WTC11 (cell line): ENCODE measurements at regions not wholly inside any gene's neighbourhood (a gene's known extent, or its start where the extent isn't known, plus 50 kb on each side); places are given as distances from the start of the nearest gene placed in this dataset.

Source experiments
- ATAC-seq: fragments of 200-7000 bp; cut with Tn5 transposase; 2 replicates; pipeline ENCODE4 v1.10.0; 2021; ENCODE audit warnings: mild to moderate bottlenecking, moderate library complexity
- CTCF ChIA-PET: fragments of 300-600 bp; sonication (Branson Sonifier 250); formaldehyde crosslinking; loops from one replicate; lab custom pipeline; 2021; ENCODE audit warnings: antibody characterized with exemption; lab: Charles Lee
- POLR2A ChIA-PET: fragments of 350-600 bp; sonication (Branson Sonifier 250); formaldehyde crosslinking; loops from one replicate; lab custom pipeline; 2021; ENCODE audit warnings: antibody characterized with exemption; lab: Charles Lee
- DNase-seq: peaks from one replicate; pipeline ENCODE4 v3.0.0; 2021; ENCODE audit warnings: low spot score
- H3K27ac Mint-ChIP-seq: 2 replicates; pipeline ENCODE4 v1.8.0; 2021; ENCODE audit warnings: mixed read lengths
- H3K27me3 Mint-ChIP-seq: 2 replicates; pipeline ENCODE4 v1.8.0; 2021; ENCODE audit warnings: low read depth, mild to moderate bottlenecking, moderate library complexity, mixed read lengths
- H3K36me3 Mint-ChIP-seq: 2 replicates; pipeline ENCODE4 v1.8.0; 2021; ENCODE audit warnings: mixed read lengths
- H3K4me1 Mint-ChIP-seq: 2 replicates; pipeline ENCODE4 v1.8.0; 2022; ENCODE audit warnings: mixed read lengths
- H3K4me3 Mint-ChIP-seq: 2 replicates; pipeline ENCODE4 v1.8.0; 2021; ENCODE audit warnings: mild to moderate bottlenecking, moderate library complexity, mixed read lengths
- H3K9me3 Mint-ChIP-seq: 2 replicates; pipeline ENCODE4 v1.8.0; 2021; ENCODE audit warnings: mixed read lengths
- CBFB ChIP-seq: sonication (generic); formaldehyde crosslinking; IDR thresholded peaks from 2 replicates; pipeline ENCODE4 v1.8.1; 2022; ENCODE audit warnings: mild to moderate bottlenecking, low read depth, missing genetic modification reagents
- CREM ChIP-seq: sonication (generic); formaldehyde crosslinking; IDR thresholded peaks from 2 replicates; pipeline ENCODE4 v1.8.1; 2022; ENCODE audit warnings: mild to moderate bottlenecking, missing genetic modification reagents, moderate library complexity
- NFE2L1 ChIP-seq: sonication (generic); formaldehyde crosslinking; IDR thresholded peaks from 2 replicates; pipeline ENCODE4 v1.8.1; 2023; ENCODE audit warnings: missing genetic modification reagents
- SOX15 ChIP-seq: fragments of 250-450 bp; sonication (Bioruptor Pico); IDR thresholded peaks from 2 replicates; pipeline ENCODE4 v1.9.0; 2021; ENCODE audit warnings: mild to moderate bottlenecking
- ZNF219 ChIP-seq: sonication (generic); formaldehyde crosslinking; IDR thresholded peaks from 2 replicates; pipeline ENCODE4 v1.8.0; 2023; ENCODE audit warnings: missing genetic modification reagents, mild to moderate bottlenecking, borderline replicate concordance
- ZNF423 ChIP-seq: fragments of 250-450 bp; sonication (Bioruptor Pico); IDR thresholded peaks from 2 replicates; pipeline ENCODE4 v2.1.2; 2022; ENCODE audit warnings: mild to moderate bottlenecking, moderate library complexity
- TF ChIP-seq, protein P1 (sequence below): sonication (generic); formaldehyde crosslinking; IDR thresholded peaks from 2 replicates; pipeline ENCODE4 v1.8.0; 2022; ENCODE audit warnings: missing genetic modification reagents
- TF ChIP-seq, protein P2 (sequence below): sonication (generic); formaldehyde crosslinking; IDR thresholded peaks from 2 replicates; pipeline ENCODE4 v1.8.0; 2023; ENCODE audit warnings: missing genetic modification reagents
- TF ChIP-seq, protein P3 (sequence below): sonication (generic); formaldehyde crosslinking; IDR thresholded peaks from 2 replicates; pipeline ENCODE4 v1.8.1; 2022; ENCODE audit warnings: low read depth, missing genetic modification reagents, borderline replicate concordance
- TF ChIP-seq, protein P4 (sequence below): sonication (generic); formaldehyde crosslinking; IDR thresholded peaks from 2 replicates; pipeline ENCODE4 v1.8.1; 2022; ENCODE audit warnings: low read depth, mild to moderate bottlenecking, moderate library complexity, missing genetic modification reagents, borderline replicate concordance
- TF ChIP-seq, protein P5 (sequence below): sonication (generic); formaldehyde crosslinking; IDR thresholded peaks from 2 replicates; pipeline ENCODE4 v1.8.1; 2023; ENCODE audit warnings: mild to moderate bottlenecking, missing genetic modification reagents
- TF ChIP-seq, protein P6 (sequence below): sonication (generic); formaldehyde crosslinking; IDR thresholded peaks from 2 replicates; pipeline ENCODE4 v1.8.1; 2023; ENCODE audit warnings: mild to moderate bottlenecking, missing genetic modification reagents
- TF ChIP-seq, protein P7 (sequence below): sonication (generic); formaldehyde crosslinking; IDR thresholded peaks from 2 replicates; pipeline ENCODE4 v1.8.1; 2022; ENCODE audit warnings: missing genetic modification reagents, borderline replicate concordance
- TF ChIP-seq, protein P8 (sequence below): sonication (generic); formaldehyde crosslinking; IDR thresholded peaks from 2 replicates; pipeline ENCODE4 v1.8.0; 2022; ENCODE audit warnings: mild to moderate bottlenecking, missing genetic modification reagents

DNA sequence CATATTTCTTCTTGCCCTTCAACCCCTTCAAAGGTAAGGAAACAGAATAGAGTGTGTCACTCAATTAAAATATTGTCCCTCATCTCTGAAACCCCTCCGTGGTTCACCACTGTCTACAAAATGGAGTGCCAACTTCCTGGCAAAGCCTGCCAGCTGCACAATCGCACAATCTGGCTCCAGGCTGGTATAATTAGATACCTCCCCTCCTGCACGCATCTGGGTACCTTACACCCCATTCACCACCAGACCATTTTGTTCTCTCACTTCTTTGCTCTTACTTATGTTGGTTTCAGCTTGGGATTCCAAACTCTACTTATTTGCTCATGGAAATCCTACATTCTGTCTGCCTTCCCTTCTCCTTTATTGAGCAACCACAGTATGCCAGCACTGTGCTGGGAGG, 314.9 kb downstream of the NUAK1 start:
- no peaks in the 10 kb centered on the region for H3K27me3 Mint-ChIP-seq
- H3K4me1 Mint-ChIP-seq = peaks cover 17% of the 10 kb centered on the region
- no peak overlapping the region for H3K4me3 Mint-ChIP-seq
- TF ChIP-seq ZNF423 (CRISPR knock-in tag) = no peak
- TF ChIP-seq CBFB (CRISPR knock-in tag) = no peak
- TF ChIP-seq, protein P1, sequence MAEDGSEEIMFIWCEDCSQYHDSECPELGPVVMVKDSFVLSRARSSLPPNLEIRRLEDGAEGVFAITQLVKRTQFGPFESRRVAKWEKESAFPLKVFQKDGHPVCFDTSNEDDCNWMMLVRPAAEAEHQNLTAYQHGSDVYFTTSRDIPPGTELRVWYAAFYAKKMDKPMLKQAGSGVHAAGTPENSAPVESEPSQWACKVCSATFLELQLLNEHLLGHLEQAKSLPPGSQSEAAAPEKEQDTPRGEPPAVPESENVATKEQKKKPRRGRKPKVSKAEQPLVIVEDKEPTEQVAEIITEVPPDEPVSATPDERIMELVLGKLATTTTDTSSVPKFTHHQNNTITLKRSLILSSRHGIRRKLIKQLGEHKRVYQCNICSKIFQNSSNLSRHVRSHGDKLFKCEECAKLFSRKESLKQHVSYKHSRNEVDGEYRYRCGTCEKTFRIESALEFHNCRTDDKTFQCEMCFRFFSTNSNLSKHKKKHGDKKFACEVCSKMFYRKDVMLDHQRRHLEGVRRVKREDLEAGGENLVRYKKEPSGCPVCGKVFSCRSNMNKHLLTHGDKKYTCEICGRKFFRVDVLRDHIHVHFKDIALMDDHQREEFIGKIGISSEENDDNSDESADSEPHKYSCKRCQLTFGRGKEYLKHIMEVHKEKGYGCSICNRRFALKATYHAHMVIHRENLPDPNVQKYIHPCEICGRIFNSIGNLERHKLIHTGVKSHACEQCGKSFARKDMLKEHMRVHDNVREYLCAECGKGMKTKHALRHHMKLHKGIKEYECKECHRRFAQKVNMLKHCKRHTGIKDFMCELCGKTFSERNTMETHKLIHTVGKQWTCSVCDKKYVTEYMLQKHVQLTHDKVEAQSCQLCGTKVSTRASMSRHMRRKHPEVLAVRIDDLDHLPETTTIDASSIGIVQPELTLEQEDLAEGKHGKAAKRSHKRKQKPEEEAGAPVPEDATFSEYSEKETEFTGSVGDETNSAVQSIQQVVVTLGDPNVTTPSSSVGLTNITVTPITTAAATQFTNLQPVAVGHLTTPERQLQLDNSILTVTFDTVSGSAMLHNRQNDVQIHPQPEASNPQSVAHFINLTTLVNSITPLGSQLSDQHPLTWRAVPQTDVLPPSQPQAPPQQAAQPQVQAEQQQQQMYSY (CRISPR knock-in tag) = no peak
- TF ChIP-seq, protein P2, sequence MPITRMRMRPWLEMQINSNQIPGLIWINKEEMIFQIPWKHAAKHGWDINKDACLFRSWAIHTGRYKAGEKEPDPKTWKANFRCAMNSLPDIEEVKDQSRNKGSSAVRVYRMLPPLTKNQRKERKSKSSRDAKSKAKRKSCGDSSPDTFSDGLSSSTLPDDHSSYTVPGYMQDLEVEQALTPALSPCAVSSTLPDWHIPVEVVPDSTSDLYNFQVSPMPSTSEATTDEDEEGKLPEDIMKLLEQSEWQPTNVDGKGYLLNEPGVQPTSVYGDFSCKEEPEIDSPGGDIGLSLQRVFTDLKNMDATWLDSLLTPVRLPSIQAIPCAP (CRISPR knock-in tag) = no peak
- TF ChIP-seq NFE2L1 = no peak
- TF ChIP-seq CREM (CRISPR knock-in tag) = no peak
- TF ChIP-seq, protein P3, sequence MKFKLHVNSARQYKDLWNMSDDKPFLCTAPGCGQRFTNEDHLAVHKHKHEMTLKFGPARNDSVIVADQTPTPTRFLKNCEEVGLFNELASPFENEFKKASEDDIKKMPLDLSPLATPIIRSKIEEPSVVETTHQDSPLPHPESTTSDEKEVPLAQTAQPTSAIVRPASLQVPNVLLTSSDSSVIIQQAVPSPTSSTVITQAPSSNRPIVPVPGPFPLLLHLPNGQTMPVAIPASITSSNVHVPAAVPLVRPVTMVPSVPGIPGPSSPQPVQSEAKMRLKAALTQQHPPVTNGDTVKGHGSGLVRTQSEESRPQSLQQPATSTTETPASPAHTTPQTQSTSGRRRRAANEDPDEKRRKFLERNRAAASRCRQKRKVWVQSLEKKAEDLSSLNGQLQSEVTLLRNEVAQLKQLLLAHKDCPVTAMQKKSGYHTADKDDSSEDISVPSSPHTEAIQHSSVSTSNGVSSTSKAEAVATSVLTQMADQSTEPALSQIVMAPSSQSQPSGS (CRISPR knock-in tag) = no peak
- TF ChIP-seq, protein P4, sequence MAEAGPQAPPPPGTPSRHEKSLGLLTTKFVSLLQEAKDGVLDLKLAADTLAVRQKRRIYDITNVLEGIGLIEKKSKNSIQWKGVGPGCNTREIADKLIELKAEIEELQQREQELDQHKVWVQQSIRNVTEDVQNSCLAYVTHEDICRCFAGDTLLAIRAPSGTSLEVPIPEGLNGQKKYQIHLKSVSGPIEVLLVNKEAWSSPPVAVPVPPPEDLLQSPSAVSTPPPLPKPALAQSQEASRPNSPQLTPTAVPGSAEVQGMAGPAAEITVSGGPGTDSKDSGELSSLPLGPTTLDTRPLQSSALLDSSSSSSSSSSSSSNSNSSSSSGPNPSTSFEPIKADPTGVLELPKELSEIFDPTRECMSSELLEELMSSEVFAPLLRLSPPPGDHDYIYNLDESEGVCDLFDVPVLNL = no peak
- TF ChIP-seq, protein P5, sequence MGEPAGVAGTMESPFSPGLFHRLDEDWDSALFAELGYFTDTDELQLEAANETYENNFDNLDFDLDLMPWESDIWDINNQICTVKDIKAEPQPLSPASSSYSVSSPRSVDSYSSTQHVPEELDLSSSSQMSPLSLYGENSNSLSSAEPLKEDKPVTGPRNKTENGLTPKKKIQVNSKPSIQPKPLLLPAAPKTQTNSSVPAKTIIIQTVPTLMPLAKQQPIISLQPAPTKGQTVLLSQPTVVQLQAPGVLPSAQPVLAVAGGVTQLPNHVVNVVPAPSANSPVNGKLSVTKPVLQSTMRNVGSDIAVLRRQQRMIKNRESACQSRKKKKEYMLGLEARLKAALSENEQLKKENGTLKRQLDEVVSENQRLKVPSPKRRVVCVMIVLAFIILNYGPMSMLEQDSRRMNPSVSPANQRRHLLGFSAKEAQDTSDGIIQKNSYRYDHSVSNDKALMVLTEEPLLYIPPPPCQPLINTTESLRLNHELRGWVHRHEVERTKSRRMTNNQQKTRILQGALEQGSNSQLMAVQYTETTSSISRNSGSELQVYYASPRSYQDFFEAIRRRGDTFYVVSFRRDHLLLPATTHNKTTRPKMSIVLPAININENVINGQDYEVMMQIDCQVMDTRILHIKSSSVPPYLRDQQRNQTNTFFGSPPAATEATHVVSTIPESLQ (CRISPR knock-in tag) = no peak
- TF ChIP-seq, protein P6, sequence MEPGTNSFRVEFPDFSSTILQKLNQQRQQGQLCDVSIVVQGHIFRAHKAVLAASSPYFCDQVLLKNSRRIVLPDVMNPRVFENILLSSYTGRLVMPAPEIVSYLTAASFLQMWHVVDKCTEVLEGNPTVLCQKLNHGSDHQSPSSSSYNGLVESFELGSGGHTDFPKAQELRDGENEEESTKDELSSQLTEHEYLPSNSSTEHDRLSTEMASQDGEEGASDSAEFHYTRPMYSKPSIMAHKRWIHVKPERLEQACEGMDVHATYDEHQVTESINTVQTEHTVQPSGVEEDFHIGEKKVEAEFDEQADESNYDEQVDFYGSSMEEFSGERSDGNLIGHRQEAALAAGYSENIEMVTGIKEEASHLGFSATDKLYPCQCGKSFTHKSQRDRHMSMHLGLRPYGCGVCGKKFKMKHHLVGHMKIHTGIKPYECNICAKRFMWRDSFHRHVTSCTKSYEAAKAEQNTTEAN = no peak
- peaks cover 14% of the 10 kb centered on the region for H3K9me3 Mint-ChIP-seq
- ATAC-seq (no peak), DNase-seq (no peak)
- H3K36me3 Mint-ChIP-seq = peaks cover 3% of the 10 kb centered on the region
- ChIA-PET POLR2A (no interaction called here), CTCF (no interaction called here)
- H3K27ac Mint-ChIP-seq = no peak overlapping the region

DNA sequence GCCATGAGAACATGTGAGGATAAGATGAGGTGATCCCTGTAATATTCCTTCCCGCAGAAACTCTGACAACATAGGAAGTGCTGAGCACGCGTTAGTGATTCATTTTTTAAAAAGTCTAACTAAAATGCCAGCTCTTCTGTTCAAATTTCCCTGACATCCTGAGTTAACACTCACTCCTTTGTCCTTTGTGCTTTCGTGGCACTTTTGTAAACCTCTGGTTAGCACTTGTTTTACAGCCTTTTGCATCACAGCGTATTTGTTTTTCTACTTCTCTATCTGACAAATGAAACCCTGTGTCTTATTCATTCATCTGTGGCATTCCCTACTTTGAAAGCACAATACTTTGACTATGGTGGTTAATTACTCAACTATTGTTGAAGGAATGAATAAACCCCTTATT, 313.6 kb downstream of the NUAK1 start:
- Mint-ChIP-seq H3K36me3 (peaks cover 3% of the 10 kb centered on the region), H3K4me1 (peaks cover 17% of the 10 kb centered on the region), H3K4me3 (no peak overlapping the region), H3K9me3 (peaks cover 14% of the 10 kb centered on the region), H3K27me3 (no peaks in the 10 kb centered on the region), H3K27ac (no peak overlapping the region)
- TF ChIP-seq, protein P2 (CRISPR knock-in tag) = no peak
- no peak for TF ChIP-seq ZNF219 (CRISPR knock-in tag)
- TF ChIP-seq, protein P7, sequence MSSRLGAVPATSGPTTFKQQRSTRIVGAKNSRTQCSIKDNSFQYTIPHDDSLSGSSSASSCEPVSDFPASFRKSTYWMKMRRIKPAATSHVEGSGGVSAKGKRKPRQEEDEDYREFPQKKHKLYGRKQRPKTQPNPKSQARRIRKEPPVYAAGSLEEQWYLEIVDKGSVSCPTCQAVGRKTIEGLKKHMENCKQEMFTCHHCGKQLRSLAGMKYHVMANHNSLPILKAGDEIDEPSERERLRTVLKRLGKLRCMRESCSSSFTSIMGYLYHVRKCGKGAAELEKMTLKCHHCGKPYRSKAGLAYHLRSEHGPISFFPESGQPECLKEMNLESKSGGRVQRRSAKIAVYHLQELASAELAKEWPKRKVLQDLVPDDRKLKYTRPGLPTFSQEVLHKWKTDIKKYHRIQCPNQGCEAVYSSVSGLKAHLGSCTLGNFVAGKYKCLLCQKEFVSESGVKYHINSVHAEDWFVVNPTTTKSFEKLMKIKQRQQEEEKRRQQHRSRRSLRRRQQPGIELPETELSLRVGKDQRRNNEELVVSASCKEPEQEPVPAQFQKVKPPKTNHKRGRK (CRISPR knock-in tag) = no peak
- no peak for TF ChIP-seq SOX15 (CRISPR knock-in tag)
- TF ChIP-seq, protein P8, sequence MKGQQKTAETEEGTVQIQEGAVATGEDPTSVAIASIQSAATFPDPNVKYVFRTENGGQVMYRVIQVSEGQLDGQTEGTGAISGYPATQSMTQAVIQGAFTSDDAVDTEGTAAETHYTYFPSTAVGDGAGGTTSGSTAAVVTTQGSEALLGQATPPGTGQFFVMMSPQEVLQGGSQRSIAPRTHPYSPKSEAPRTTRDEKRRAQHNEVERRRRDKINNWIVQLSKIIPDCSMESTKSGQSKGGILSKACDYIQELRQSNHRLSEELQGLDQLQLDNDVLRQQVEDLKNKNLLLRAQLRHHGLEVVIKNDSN (CRISPR knock-in tag) = no peak
- ChIA-PET CTCF (interaction anchor here (1.1 kb wide), 1 partner anchor 119 kb away, joined by 3 read pairs; no protein-coding TSS in a partner anchor), POLR2A (no interaction called here)
- DNase-seq (no peak), ATAC-seq (no peak)
